HG02759 (cell line): ENCODE measurements at regions not wholly inside any gene's neighbourhood (a gene's known extent, or its start where the extent isn't known, plus 50 kb on each side); places are given as distances from the start of the nearest gene placed in this dataset.
"Not testable (repeated sequence)": the region's sequence is repeated elsewhere in the genome, so short reads cannot be mapped to it uniquely, and the experiment has no call there.

Source experiments
- ATAC-seq: cut with Tn5 transposase; IDR thresholded peaks from one replicate; pipeline ENCODE4 v1.9.1; 2021; ENCODE audit warnings: mild to moderate bottlenecking, moderate library complexity; ENCODE audit not compliant: unreplicated experiment

- not testable (repeated sequence) for ATAC-seq
These were observed 101.0 kb downstream of the SMC2 start for GRCh38 chr9:104195142-104195541.

GRCh38 chr9:104200456-104200994 lies 106.4 kb downstream of the SMC2 start:
- ATAC-seq = no peak

GRCh38 chr9:104206766-104207165 lies 112.7 kb downstream of the SMC2 start:
- ATAC-seq = no peak

- no peak for ATAC-seq
These were observed 115.3 kb downstream of the SMC2 start for GRCh38 chr9:104209387-104209786.

- no peak for ATAC-seq
These were observed 133.0 kb downstream of the SMC2 start for GRCh38 chr9:104227108-104227507.

- no peak for ATAC-seq
These were observed 138.8 kb downstream of the SMC2 start for GRCh38 chr9:104232781-104233341.

- no peak for ATAC-seq
These were observed 139.3 kb downstream of the SMC2 start for GRCh38 chr9:104233366-104233765.

- ATAC-seq = not testable (repeated sequence)
These were observed 140.7 kb downstream of the SMC2 start for GRCh38 chr9:104234632-104235337.

- not testable (repeated sequence) for ATAC-seq
These were observed 141.4 kb downstream of the SMC2 start for GRCh38 chr9:104235347-104236120.

- no peak for ATAC-seq
These were observed 144.6 kb downstream of the SMC2 start for GRCh38 chr9:104238668-104239067.

- no peak for ATAC-seq
These were observed 146.8 kb downstream of the SMC2 start for GRCh38 chr9:104240890-104241289.

- no peak for ATAC-seq
These were observed 151.8 kb downstream of the SMC2 start for GRCh38 chr9:104245925-104246324.

- no peak for ATAC-seq
These were observed 153.9 kb downstream of the SMC2 start for GRCh38 chr9:104247899-104248460.

- ATAC-seq = peak; percentile 34
These were observed 162.1 kb downstream of the SMC2 start for GRCh38 chr9:104256031-104256695.

- peak; percentile 56 for ATAC-seq
These were observed 162.6 kb downstream of the SMC2 start for GRCh38 chr9:104256696-104257062.

- ATAC-seq = no peak
These were observed 164.3 kb downstream of the SMC2 start for GRCh38 chr9:104258296-104259011.

- ATAC-seq = no peak
These were observed 165.9 kb downstream of the SMC2 start for GRCh38 chr9:104260004-104260403.

- ATAC-seq = no peak
These were observed 169.8 kb downstream of the SMC2 start for GRCh38 chr9:104263942-104264341.

GRCh38 chr9:104264431-104264830 lies 170.3 kb downstream of the SMC2 start:
- no peak for ATAC-seq

GRCh38 chr9:104269374-104269773 lies 175.3 kb downstream of the SMC2 start:
- no peak for ATAC-seq
